EH (cell line): ENCODE measurements at regions not wholly inside any gene's neighbourhood (a gene's known extent, or its start where the extent isn't known, plus 50 kb on each side); places are given as distances from the start of the nearest gene placed in this dataset.
"Not testable (repeated sequence)": the region's sequence is repeated elsewhere in the genome, so short reads cannot be mapped to it uniquely, and the experiment has no call there.

Experiments
- DNase-seq: peaks from one replicate; pipeline ENCODE4 v3.0.0-alpha.2; 2015; ENCODE audit warnings: low read depth

DNA sequence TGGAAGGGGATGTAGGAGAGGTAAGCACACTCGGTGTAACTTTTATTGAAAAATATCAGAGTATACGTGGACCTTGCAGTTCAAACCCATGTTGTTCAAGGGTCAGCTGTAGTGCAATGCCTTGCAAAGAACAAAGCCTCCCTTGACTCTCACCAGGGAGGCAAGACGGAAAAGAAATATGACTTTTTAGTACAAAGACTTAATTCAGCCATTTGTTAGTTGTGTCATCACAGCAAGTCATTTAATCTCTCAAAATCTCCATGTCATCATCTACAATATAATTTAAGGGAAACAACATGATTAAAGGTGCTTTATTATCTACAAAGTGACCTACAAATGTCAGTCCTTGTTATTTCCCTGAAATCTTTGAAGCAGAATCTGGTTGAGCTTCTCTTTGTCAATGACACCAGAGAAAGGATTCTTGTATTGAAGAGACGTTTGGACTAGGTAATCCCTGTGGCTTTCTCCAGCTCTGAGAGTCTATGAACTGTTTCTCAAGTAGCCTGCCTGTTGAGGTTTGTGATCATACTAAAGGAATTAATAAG, 502.8 kb downstream of the REEP3 start:
- DNase-seq = no peak

DNA sequence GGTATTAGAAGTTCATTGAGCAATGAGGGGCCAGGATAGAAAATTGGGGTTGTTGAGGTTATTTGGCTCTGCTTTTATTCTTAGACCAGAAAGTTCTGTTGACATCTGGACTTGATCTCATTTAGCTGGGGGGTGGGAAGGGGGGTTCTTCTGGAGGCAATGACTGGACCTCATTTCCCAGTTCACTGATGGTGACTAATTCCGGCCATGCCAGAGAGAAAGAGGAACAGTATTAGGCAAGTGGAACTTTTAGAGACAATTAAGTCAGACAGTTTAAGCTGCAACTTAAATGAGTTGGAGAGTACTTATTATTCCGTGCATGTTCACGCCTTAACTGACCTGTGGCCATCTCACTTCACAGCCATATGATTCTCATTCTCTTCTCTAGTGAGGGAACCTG, 512.5 kb downstream of the REEP3 start:
- DNase-seq = peak; percentile 1

DNA sequence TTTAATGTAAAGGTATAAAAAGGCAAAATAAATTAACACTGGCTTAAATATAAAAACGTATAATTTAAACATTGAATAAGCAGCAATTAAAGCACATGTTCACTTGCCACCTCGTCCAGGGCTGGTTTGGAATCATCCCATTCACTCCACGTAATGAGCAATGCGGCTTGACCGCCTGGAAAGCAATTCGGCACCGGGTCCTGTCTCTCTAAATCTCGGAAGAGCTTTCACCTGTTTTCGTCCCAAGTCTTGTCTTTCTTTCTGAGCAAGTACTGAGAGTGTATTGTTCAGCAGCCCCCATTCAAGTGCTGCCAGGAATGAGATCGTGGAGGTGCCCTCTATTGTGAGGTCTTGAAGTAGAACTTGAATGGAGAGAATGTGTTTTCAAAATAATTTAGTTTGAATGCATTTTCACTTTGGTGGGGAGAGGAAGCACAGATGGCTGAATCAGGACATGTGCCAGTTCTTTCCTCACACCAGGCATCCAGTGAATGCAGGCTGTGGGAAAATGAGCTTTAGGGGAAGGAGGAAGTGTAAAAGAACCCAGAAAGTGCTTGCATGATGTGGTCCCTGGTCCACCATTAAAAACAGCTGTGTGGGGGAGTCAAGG, 515.2 kb downstream of the REEP3 start:
- no peak for DNase-seq

DNA sequence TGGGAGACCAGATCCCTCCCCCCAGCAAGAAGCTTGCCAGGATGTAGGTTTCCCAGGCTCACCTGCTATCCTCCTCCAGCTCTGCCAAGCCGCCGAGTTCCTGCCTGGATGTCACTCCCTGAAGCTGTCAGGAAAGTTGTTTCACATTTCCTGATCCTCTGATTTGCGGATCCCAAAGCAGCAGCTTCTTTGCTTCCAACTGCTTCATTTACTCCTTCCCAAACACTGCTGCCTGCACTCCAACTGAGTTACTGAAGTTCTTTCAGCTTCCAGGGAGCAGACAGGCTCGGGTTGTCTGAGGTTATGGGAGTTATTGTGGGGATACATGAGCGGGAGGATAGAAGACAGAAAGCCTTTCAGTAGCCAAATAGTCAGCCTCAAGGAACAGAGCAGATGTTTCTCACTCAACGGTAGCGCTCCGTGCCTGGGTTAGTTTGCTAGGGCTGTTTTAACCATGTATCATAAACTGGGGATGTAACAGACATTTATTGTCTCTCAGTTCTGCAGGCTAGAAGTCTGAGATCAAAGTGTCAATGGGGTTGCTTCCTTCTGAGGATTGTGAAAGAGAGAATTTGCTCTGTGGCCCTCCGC, 516.0 kb downstream of the REEP3 start:
- no peak for DNase-seq

DNA sequence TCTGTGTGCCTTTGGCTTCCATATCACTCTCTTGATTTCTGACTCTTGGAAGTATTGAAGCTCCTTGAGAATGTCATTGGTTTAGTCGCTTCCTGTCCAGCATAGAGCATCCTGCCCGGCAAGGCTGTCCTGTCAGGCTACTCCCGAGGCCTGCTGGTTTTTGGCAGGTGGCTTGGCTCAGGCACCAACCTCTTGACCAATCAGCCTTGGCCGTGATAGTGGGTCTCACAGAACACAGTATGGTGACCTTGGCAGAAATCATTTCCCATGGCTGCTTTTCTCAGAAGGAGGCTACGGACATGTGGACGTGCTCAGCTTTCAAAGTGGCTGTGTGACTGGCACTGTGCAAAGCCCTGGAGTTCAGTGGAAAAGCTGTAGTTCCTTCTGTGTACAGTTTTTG, 516.9 kb downstream of the REEP3 start:
- no peak for DNase-seq

DNA sequence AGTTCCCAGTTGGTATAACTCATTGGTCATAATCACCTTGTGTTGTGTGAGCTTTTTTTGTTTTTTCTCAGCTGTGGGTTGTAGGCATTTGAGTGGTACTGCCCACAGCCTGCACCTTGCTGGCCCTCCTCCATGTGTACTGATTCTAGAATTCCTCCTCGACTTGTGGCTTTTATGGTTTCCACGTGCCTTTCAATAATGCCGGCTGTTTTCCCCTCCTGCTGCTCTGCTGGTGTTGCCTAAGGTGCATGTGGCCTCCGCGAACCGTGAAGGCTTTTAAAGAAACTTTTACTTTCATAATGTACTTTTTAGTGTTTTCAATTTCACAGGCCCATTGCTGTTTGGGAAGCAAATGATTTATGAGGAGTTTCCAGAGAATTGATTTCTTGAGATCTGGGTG, 518.0 kb downstream of the REEP3 start:
- DNase-seq = no peak

DNA sequence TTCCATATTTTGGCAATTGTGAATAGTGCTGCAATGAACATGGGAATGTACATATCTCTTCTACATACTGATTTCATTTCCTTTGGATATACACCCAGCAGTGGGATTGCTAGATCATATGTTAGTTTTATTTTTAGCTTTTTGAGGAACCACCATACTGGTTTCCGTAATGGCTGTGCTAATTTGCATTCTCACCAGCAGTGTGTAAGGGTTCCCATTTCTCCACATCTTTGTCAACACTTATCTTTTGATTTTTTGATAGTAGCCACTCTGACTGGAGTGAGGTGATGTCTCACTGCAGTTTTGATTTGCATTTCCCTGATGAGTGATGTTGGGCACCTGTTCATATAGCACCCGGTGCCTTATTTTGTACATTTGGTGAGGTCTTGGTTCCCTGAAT, 519.6 kb downstream of the REEP3 start:
- no peak for DNase-seq

DNA sequence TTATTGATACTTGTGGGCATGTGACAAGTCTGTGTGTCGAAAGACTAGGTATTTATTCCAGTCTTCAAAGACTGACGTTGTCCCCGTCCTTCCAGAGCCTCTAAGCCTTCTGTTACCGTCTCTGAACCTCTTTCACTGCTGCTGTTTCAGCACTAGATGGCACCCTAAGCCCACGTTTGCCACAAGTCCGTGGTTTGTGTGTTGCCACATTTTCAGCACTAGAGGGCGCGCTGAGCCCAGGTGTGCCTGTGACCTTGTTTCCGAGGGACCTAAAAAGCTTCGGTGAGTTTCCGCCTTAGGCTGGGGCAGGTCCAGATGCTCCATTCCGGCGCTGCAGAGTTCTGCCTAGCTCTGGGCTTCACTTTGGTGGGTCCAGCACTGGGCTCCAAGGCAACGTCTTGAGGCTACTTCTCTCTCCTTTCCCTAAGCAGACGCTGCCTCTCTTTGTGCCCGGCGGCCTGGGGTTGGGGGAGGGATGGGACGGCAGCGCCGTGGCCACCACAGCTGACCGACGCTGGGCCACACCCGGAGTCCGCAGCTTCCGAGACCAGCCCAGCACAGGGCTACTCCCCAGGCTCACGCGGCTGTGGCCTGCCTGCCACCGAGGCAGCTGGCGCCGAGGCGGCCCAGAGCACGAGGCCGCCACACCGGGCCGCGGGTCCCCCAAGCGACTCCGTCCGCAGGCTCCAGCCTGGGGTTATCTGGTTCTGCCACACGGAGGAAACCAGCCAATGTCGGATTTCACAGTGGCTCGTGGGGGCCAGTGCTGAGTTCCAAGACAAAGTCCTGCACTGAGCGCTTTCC, 520.2 kb downstream of the REEP3 start:
- peak; percentile 69 for DNase-seq

DNA sequence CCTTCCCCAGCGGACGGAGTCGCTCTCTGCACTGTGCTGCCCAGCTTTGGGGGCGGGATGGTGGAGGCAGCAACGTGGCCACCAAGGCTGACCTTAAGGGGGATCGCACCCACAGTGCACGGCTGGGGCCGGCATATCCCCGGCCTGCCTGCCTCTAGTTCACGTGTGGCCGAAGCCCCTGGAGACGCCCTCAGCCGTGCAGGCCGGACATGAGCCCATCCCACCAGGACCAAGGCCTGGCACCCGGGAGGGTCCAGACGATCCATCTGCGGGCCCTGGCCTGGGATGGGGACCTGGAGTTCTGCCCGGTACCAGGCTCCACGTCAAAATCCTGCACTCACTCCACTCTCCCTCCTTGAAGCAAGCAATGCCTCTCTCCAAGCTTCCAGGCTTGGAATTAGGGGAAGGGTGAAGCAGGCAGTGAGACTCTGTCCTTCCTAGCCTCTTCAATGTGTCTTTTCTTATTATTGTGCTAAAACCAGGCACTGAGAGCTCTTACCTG, 520.8 kb downstream of the REEP3 start:
- DNase-seq = no peak

DNA sequence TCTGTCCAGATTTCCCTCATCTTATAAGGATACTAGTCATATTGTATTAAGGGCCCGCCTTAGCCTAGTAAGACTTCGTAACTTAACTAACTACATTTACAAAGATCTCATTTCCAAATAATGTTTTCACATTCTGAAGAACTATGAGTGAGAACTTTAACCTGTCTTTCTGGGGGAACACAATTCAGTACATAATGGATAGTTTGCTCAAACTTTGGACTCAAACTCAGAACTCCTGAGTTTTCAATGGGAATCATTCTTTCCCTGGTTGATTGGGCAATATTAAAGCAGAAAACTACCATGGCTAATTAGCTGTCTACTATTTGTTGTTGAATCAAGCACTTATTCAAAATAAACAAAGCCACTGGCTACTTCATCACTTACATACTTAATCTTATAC, 522.9 kb downstream of the REEP3 start:
- DNase-seq = no peak

DNA sequence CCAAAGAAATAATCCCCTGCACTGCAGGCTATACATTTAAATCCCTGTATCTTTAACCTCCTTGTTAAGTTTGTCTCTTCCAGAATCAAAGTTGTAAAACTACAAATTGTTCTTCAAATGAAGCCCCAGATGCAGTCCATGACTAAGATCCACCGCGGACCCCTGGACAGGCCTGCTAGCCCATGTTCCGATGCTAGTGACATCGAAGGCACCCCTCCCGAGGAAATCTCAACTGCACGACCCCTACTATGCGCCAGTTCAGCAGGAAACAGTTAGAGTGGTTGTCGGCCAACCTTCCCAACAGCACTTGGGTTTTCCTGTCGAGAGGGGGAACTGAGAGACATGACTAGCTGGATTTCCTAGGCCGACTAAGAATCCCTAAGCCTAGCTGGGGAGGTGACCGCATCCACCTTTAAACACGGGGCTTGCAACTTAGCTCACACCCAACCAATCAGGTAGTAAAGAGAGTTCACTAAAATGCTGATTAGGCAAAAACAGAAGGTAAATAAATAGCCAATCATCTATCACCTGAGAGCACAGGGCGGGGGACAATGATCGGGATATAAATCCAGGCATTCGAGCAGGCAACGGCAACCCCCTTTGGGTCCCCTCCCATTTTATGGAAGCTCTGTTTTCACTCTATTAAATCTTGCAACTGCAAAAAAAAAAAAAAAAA, 523.9 kb downstream of the REEP3 start:
- not testable (repeated sequence) for DNase-seq

DNA sequence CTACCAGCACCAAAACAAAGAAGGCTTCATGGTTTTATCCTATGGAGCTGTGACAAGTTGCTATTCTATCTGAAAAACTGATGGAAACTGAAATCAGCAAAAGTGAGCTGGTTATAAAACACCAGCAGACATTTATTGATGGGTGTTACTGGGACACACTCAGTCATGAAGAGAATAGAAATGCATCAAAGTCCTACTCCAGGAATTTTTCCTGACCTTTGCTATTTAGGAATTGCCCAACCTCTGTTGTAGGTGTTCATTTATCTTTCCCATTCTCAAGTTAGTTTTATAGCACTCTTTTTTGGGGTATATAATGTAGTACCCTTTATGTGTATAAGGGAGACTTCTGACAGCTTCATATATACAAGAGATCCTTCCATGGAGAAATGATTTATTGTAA, 533.2 kb downstream of the REEP3 start:
- DNase-seq = no peak

DNA sequence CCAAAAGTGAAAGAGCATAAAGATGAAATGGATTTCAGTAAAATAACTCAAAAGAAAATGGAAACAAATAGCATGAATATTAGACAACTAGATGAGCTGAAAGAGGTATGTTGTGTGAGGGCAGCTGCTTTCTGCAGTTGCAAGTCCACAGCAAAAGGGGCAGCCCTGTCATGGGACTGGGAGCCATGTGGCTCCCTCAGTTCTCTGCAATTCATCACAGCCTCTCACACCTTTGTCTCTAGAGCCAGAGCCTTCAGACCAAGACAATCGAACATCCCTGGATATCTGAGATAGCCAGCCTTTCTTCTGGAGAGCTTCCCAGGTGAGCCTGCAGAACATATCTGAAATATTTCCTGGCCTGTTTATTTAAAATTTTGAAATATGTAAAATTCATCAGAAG, 538.7 kb downstream of the REEP3 start:
- no peak for DNase-seq

DNA sequence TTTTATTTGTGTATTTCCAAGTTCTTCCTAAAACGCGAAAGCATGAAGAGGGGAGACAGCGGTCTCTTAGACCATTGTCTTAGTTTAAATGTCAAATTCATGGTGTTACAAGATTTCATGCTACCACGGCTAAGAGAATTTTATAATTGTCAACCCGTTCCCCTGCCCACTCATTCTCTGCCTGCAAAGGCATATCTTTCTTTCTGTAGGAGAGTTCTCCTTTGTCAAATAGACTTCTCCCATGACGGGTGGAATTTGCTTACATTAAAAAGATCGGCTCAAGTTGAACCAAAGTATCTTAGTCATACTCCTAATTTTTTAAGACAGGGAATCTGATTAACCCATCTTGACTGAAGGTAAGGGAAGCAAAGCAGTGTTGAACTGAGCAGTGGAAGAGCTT, 539.2 kb downstream of the REEP3 start:
- no peak for DNase-seq

DNA sequence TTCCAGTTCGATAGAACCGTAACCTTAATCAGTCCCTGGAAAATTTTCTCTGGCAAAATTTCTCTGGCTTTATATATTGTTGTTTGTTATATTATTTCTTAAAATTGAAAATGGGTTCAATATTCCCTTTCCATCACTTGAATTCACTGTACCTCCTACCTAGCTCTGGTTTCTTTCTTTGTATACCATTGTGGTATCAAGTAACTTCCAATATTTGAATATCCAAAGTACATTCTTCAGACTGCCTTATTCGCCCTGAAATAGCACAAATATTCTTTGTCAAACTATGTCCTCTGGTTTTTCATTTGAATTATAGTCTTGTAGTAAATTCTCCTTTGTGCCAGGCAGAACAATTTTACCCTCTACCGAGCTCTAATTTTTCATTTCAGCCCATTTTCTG, 541.6 kb downstream of the REEP3 start:
- DNase-seq = no peak

DNA sequence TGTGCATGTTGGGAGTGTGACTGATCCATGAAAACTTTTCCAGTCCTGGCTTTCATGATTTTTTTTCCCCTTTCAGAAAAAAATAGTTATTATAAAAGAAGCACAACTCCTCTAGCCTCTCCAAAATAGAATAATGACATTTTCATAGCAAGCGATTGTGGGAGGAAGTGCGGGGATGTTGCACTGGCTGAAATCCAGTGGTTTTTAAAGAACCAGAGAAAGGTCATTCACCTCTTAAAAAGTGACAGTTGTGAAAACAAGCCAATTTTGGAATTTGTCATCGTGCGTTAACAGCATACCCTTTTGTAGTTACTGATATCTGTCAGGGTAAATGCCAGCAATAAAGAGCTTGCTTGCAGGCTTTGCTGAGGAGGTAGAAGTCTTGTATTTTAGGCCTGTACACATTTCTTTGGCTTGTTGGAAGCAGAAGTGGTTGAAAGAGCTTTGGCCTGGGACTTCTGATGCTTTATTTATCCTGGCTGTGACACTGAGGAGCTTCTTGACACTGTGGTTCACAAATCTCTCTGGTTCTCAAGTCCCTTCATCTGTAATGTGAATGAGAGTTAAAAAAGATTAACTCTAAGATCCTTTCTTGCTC, 545.9 kb downstream of the REEP3 start:
- DNase-seq = no peak

DNA sequence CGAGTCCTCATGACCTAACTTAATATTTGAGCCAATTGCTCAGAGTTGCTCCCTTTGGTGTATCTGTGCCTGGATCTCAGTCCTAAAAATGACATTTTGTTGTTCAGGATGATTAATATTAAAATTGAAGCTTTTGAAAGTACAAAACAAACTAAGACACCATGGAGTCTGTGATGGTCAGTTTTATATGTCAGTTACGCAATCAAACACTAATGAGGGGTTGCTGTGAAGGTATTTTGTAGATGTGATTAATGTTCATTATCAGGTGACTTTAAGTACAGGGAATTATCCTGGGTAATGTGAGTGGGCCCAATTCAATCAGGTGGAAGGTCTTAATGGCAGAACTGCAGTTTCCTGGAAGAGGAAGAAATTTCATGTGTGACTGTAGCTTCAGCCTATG, 546.7 kb downstream of the REEP3 start:
- no peak for DNase-seq

DNA sequence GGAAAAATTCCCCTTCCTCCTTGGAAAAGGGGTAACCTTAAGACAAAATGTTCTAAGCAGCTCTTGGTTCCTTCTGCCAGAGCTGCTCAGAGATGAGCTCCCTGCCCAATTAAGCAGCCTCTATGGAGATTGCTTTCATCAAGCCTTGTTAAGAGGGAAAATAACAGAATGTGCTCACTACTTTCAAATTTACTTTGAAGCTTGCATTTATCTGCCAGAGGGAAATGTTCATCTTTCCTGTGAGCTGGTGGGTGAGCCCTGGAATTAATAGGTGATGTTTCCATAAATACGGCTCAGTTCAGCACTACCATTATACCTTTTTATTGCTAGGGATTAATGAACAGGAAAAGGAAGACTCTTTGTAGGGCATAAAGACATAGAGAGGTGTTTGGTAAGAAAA, 549.0 kb downstream of the REEP3 start:
- DNase-seq = no peak

DNA sequence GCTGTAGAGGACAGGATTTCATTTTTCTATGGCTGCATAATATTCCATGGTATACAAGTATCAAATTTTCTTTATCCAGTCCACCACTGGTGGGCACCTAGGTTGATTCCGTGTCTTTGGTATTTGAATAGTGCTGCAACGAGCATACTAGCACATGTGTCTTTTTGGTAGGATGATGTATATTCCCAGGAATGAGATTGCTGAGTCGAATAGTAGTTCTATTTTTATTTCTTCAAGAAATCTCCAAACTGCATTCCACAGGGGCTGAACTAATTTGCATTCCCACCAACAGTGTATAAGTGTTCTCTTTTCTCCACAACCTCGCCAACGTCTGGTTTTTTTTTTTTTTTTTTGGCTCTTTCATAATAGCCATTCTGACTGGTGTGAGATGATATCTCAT, 550.0 kb downstream of the REEP3 start:
- DNase-seq = peak; percentile 54

DNA sequence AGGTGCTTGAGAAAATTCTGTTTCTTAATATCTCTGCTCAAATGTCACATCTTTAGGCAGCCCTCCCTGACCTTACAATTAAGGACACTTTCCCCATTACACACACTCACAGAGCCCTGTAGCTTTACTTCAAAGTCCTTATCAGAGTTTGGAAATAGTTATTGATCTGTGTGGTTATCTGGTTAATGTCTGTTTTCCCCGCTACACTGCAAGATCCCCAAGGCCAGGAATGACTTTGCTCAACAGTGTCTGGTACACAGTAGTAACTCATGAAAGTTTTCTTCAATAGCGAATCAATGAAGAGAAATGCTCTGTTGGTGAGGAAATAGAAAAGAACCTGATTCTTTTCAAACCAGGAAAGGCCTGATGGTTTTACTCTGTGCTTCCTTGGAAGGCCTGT, 554.4 kb downstream of the REEP3 start:
- no peak for DNase-seq

DNA sequence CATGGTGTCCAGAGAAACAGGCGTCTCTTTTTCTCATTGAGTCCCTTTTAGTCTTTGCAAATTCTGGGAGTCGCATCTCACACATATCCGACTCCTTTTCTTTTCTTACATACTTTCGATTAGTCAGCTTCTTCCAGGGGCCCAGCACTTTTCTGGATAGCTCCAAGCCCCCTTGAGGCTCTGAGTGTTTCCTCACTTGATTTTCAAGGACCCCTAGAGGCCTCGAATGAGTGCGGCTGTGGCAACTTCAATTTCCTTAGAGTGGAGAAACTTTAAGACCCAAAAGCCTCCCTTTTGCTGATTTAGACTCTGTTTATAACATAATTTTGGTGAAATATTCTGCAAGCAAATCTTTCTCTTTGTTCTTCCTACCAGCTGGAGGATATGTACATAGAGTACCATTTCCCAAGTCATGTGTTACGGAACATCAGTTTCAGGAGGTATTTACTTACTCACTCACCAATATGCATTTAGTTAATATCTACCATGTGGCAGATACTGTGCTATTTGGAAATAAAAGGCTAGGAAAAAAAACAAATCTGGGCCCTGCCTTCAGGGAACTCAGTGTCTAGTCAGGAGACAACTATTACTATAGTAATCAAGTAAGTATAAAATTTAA, 555.2 kb downstream of the REEP3 start:
- no peak for DNase-seq

DNA sequence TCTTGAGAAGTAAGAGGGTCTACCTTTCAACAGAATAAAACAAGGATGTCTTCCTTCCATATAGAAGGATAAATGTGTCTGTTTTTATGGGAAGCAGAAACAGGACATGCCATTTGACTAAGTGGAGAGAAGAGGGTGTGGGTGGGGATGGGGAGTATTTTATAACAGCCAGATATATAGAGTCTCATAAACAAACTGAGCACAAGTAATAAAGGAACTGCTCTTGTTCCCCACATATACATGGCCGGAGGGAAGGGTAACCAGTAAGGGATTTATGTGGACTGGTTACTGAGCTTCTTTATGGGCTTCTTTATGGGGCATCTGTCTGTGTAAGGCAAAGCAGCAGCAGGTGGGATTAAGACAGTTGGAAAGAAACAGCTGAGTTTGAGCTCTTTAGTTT, 558.1 kb downstream of the REEP3 start:
- no peak for DNase-seq
